GM19324 (cell line): ENCODE measurements at regions not wholly inside any gene's neighbourhood (a gene's known extent, or its start where the extent isn't known, plus 50 kb on each side); places are given as distances from the start of the nearest gene placed in this dataset.
"Not testable (repeated sequence)": the region's sequence is repeated elsewhere in the genome, so short reads cannot be mapped to it uniquely, and the experiment has no call there.

Source experiments
- ATAC-seq: cut with Tn5 transposase; IDR thresholded peaks from one replicate; pipeline ENCODE4 v1.9.1; 2021; ENCODE audit warnings: mild to moderate bottlenecking, moderate library complexity; ENCODE audit not compliant: unreplicated experiment, low FRiP score

- ATAC-seq = no peak
Measured at GRCh38 chr2:7094231-7094741, 177.1 kb downstream of the RNF144A start.

- no peak for ATAC-seq
Measured at GRCh38 chr2:7096726-7097352, 179.6 kb downstream of the RNF144A start.

GRCh38 chr2:7097353-7097895, 180.2 kb downstream of the RNF144A start:
- ATAC-seq = peak; percentile 91

- no peak for ATAC-seq
Measured at GRCh38 chr2:7098816-7099215, 181.6 kb downstream of the RNF144A start.

GRCh38 chr2:7099687-7100086, 182.5 kb downstream of the RNF144A start:
- ATAC-seq = not testable (repeated sequence)

GRCh38 chr2:7102826-7103225, 185.6 kb downstream of the RNF144A start:
- no peak for ATAC-seq

GRCh38 chr2:7108792-7109532, 191.8 kb downstream of the RNF144A start:
- ATAC-seq = no peak

- ATAC-seq = no peak
Measured at GRCh38 chr2:7109533-7109885, 192.3 kb downstream of the RNF144A start.

- no peak for ATAC-seq
Measured at GRCh38 chr2:7111626-7112025, 194.4 kb downstream of the RNF144A start.

- ATAC-seq = no peak
Measured at GRCh38 chr2:7115364-7115763, 198.2 kb downstream of the RNF144A start.

- ATAC-seq = no peak
Measured at GRCh38 chr2:7115906-7116305, 198.7 kb downstream of the RNF144A start.

- no peak for ATAC-seq
Measured at GRCh38 chr2:7116511-7116910, 199.3 kb downstream of the RNF144A start.

- ATAC-seq = no peak
Measured at GRCh38 chr2:7117076-7117475, 199.9 kb downstream of the RNF144A start.

- no peak for ATAC-seq
Measured at GRCh38 chr2:7118606-7119131, 201.5 kb downstream of the RNF144A start.

GRCh38 chr2:7119132-7119835, 202.1 kb downstream of the RNF144A start:
- no peak for ATAC-seq

GRCh38 chr2:7121851-7122250, 204.6 kb downstream of the RNF144A start:
- no peak for ATAC-seq

GRCh38 chr2:7127156-7127555, 209.9 kb downstream of the RNF144A start:
- no peak for ATAC-seq

GRCh38 chr2:7127687-7128086, 210.5 kb downstream of the RNF144A start:
- ATAC-seq = no peak

- no peak for ATAC-seq
Measured at GRCh38 chr2:7131261-7131660, 214.0 kb downstream of the RNF144A start.

GRCh38 chr2:7132753-7133152, 215.5 kb downstream of the RNF144A start:
- ATAC-seq = no peak

GRCh38 chr2:7133521-7133920, 216.3 kb downstream of the RNF144A start:
- no peak for ATAC-seq
